Activated naive CD4-positive, alpha-beta T cell treated with anti-CD3 and anti-CD28 coated beads, Interleukin-2, amount 50 U/mL, for 16 hours (primary cell): ENCODE measurements at regions not wholly inside any gene's neighbourhood (a gene's known extent, or its start where the extent isn't known, plus 50 kb on each side); places are given as distances from the start of the nearest gene placed in this dataset.

Experiments used
- DNase-seq: peaks from one replicate; pipeline ENCODE4 v3.0.0-alpha.2; 2020

DNA sequence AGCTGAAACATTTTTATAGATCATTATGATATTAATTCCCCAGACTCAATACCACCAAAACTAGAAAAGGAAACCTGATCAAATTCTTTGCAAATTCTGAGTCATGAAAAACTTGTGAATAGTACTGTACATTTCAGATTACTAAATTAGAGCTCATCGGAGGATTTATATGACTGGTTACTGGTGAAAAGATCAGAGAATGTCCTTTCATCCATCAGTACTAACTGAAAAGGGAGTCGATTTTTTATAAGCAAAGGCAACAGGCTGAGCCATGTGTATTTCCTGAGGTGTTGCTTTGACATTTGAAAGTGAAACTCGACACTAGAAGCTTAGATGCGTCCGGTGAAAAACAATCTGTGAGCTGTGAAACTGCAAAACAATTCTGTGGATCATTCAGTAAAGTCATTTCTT lies 155.7 kb downstream of the TNFSF18 start:
- no peak for DNase-seq

DNA sequence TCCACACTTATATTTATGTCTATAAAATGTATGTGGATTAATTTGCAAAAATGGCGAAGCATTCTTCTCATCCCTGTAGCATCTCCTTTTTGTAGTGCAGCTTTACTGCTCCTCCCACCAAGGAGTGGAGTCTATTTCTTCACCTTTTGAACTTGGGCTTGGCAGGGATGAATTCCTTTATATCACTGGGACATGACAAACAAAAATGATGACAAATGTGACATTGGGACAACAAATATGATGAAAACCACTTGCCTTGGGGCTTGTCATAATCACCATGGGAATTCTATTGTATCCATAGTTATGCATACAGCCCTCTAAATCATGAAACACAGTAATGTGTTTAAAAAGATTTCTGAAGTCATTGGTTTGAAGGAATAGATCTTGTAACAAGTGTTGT lies 155.0 kb downstream of the TNFSF18 start:
- no peak for DNase-seq

DNA sequence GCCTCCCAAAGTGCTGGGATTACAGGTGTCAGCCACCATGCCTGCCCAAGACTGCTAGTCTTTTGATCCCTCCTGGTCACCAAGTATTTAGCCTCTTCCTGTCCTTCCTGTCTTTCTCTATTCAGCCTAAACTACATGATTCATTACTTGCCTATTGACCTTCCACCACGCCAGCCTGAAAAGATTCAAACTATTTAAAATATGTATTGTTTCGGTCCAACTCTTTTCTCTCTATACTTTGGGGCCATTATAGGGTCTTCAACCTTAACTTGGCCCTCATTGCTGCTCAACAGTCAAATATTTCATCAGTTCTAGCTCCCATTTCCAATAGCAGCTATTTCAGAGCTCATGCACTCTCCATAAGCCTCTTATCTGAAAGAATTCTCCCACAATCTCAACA lies 153.0 kb downstream of the TNFSF18 start:
- no peak for DNase-seq

DNA sequence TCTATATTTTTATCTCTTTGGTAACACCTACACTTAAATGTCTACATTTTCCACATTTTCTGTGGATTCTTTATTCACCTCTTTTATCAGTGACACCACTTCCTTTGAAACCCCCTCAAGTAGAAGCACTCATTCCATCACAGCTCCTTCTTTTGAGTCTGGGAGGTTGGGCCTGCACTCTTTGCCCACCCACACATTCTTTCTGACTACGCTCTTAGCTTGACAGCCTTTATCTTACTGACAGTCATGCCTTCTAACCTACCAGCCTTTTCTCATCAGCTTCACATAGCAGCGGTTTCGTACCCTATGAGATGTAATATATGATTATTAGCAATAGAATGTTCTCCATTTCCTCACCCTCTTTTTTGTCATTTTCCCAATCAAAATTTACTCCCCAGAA lies 151.9 kb downstream of the TNFSF18 start:
- no peak for DNase-seq

DNA sequence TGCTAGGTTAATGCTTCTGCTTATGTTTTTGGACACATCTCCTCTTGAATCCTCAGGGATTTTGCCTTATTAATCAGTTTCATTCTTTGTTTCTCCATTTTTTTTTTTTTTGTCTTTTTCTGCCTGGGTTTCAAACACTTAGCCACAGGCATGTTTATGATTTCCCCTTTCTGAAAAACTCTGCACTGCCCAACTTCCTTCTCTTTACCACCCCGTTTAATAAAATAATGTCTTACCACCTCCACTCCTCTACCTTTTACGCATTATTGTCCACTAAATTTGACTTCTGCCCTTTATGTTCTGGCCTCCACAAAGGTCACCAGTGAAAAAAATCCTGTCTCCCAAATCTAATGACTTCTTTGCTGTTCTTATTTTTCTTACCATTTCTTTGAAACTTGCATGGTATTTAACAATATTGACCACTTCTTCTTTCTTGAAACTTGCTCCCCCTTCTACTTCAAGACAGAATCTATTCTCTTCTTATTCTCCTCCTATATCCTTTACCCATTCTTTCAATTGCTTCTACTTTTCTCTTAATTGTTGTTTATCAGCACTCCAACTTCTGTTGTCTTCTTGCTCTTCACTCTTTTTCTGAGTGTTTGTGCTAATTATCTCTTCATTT lies 150.3 kb downstream of the TNFSF18 start:
- DNase-seq, result no peak

DNA sequence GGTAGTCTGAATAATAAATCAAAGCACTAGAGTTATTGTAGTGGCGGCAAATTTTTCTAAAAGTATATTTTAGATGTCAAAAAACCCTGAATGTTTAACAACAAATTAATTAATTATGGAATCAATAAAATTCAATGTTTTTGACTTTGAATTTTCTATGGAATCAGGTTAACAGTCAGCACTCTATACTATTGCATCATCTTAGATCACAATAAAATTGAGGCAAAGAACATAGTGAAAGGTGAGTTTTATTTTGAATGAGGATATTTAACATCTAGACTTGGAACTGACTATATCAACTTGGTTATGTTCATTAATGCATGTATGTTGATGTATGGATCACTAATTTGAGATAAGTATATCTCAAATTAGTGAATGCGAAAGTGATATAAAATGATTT lies 148.5 kb downstream of the TNFSF18 start:
- no peak for DNase-seq

DNA sequence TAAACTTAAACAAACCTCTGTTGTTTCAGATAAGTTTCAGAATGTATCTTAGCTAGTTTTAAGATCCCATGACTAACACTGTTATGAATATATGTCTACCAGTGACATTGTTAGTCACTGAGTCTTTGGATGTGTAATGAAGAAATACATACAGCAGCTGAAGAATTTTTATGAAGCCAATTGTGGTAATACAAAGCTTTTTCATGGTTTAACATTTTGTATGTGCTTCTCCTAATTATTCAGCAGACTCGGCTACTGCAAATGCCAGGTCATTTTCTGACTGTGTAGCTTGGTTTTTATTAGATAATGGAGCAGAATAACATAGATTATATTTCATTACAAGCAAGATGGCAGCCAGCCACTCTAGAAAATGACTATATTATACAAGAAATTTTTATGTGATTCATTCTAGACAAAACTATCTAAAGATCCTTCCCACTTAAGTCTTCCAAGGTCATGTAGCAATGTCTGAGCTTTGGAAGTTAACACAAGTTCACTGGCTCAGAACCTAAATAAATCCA lies 147.8 kb downstream of the TNFSF18 start:
- no peak for DNase-seq

DNA sequence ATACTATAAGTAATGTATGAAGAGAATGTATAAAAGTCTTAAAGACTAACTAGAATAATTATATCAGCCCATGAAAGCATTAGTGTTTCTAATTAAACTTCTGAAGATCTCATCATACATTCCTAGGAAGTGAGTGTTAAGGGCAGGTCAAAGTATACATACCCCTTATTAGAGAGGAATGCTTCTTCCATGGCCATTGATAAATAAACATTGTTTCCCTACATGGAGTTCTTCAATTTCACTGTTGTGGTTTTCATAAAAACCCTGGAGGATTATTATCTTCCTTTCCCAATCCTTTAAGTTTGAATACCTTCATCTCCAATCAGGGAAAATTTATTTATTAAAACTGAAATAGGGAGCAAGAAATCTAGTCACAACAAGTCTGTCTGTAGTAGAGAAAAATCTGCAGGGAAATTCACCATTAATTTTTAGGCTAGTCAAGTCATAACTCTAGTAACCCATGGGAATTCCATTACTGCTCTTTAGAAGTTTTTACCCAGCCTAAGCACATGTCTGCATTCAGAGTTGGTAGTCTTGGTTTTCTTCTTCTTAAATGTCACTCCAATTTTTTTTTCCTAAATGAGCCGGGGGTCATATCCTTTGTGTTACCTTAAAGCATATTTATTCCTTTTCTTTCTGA lies 147.0 kb downstream of the TNFSF18 start:
- no peak for DNase-seq

DNA sequence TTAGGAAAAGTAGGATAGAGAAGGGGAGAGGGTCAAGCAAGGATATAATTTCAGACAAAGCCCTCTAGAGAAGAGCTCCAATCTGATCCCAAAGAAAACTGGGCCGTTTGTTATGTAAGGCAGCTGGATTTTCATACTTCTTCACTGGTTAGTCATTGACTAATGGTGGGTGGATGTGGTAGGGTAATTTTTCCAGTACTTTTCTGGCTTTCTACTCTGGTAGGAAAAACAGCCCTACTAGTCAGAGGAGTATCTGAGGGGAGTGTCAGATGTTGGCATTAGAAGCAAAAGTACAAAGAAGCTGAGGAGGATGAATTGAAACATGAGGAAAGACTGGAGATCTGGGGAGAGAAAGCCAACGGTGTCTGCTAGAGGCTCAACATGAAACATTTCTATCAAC lies 145.3 kb downstream of the TNFSF18 start:
- no peak for DNase-seq

DNA sequence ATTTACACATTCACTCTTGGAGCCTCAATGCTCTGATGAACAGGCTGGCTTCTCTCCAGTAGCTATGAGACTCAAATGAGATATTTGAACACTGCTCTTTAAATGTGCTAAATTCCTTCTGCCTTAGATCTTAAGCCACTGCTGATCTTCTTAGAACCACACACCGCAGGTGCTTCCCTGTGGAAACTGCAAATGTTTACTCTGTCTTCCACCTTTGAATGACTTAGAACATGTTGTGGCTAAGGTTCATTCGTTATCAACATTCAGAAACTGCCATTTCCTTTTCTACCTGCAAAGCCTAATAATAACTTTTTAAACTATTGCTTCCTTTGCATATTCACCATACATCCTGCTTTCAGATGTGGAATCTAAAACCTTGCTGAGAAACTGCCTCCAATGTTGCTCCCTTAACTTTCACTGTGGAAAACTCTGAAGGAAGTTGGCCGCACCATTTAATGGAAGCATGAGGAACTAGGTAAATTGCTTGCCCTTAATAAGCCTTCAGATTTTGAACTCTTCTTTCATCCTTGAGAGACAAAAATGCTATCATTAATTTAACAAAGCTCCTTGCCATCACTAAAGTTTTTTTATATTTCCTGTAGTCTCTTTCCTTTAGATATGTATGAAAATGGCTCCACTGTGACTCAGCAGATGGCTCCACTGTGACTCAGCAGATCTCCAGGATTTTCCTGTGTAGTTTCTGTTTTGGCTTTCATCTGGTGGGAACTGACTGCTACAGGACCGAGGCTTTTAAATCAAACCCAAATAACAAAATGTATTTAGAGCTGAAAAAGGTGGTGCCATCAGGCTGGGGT lies 143.8 kb downstream of the TNFSF18 start:
- no peak for DNase-seq

DNA sequence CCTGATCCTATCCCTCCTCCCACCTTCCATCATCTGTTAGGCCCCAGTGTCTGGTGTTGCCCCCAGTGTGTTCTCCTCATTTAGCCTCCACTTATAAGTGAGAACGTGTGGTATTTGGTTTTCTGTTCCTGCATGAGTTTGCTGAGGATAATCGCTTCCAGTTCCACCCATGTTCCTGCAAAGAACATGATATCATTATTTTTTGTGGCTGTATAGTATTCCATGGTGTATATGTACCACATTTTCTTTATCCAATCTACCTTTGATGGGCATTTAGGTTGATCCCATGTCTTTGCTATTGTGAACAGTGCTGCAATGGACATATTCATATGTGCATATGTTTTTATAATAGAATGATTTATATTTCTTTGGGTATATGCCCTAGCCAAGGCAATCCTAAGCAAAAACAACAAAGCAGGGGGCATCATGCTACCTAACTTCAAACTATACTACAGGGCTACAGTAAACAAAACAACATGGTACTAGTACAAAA lies 142.9 kb downstream of the TNFSF18 start:
- no peak for DNase-seq

DNA sequence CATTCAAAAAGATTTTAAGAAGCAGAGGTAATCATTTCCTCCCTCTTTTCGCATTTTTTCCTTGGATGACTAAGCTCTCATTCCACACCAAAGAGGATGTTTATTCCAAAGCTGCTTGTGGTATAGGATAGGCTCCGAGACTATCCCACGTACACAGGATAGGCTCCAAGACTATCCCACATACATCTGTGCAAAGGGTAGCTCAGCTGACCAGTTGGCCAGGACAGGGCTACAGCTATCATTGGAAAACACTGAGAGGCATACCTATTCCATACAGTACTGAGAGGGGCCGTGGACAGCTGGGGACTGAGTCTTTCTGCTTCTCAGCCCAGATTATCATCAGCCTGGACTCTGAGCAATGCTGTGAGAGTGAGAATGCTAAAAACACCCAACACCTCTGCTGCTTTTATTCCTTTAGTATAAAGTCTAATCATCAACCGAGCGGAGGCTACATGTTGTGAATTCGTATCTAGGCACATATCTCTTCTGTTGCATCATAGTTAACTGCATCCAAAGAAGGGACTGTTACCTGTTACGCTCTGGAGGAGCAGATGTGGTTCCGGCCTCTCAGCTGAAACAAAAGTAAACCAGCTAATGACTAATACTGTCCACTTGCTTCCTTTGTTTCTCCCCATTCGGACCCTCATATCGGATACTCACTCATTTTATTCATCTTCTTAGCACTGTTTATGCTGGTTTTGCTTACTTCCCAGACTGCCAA lies 141.0 kb downstream of the TNFSF18 start:
- DNase-seq, result no peak

DNA sequence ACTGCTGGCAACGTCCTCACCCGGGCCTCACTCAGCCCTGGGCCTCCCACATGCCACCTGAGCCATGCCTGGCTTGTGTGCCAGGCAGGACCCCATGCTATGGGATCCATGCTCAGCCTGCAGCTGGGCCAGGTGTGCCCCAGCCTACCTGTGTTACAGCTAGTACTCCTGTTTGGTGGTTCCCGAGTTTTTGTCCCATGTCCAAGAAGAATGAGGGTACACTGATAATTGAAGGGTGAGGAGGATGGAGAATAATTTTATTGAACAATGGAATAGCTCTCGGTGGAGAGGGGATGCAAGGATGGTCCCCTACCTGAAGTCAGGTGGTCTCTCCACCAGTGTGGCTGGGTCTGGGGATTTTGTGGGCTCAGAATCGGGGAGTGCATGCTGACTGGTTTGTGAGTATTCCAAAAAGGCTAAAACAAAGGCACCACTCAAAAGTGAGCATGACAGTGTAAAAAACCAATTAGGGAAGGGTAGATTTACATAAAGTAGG lies 137.9 kb downstream of the TNFSF18 start:
- DNase-seq, result no peak

DNA sequence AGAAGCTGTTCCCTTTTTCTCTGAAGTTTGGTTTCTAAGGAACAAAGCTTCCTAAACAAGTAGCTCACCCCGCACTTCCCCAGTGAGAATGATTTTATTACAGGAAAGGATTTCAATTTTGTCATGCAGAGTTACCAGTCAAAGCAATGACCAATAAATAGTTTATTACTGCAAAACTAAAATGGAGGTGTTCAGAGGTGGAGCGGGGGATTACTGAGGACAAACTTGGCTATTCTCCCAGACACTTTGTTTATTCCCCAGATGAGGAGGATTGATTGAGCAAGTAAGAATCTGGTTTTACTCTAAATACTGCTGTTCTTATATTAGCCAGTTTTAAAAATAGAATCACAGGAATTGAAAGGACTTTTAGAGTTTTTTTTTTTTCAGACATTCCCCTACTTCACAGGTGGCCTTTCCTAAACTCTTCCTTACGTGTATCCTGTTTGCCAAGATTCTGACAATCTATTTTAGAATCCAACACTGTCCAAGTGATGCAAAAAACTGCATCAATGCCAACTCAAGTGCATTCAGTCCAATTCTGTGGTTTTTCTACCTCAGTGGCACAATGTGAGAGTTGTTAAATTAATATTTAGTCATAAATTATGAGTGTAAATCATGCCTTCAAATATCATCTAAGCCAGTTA lies 136.1 kb downstream of the TNFSF18 start:
- DNase-seq, result no peak

DNA sequence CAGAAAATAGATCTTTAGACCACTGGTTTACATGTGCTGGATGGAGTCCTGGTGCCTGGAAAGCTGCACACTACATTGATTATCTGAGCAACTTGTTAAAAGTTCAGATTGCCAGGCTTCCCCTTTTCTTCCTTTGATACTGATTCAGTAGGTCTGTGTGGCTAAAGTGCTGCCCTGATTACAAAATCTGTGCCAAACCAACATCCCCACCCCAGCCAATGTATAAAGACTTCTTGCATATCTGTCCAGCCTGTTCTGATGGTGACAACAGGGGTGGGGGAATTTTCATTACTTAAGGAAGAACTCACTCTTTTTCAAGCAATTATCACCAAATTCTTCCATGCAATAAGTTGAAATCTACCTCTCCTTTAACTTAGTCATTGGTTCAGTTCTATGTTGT lies 135.5 kb downstream of the TNFSF18 start:
- DNase-seq, result no peak

DNA sequence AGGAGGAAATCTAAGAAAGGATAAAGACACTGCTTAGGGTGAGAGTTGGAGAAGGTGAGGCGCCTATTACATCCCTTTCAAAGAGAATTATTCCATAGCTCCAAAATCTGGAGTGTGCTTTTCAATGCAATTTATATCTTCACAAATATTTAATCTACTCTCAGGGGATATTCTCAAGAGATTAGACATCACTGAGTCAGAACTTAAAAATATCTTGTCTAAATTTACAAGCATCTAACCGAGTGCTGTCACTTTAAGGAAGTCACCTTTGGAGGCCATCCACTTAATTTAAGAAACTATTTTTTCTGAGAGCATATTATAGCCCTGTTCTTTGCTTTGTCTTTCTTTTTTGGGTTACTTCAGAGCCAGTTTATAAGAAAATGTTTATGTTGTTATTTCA lies 134.6 kb downstream of the TNFSF18 start:
- no peak for DNase-seq

DNA sequence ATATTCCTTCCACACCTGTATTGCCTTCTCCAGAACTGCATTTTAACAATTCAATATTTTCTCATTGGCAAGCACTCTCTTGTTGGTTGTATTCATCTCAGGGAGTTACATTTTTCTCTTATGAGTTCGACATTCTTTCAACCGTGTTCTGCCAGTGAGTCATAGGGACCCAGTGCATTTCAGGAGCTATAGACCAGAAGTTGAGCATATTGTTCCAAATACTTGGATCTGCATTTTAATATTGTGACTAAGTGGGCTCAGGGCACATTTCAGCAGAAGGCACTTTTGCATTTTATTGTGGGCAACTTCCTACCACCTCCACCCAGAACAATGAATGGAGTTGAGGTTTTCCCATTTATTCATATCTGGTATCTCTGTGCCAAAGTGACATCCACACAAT lies 132.8 kb downstream of the TNFSF18 start:
- DNase-seq, result no peak

DNA sequence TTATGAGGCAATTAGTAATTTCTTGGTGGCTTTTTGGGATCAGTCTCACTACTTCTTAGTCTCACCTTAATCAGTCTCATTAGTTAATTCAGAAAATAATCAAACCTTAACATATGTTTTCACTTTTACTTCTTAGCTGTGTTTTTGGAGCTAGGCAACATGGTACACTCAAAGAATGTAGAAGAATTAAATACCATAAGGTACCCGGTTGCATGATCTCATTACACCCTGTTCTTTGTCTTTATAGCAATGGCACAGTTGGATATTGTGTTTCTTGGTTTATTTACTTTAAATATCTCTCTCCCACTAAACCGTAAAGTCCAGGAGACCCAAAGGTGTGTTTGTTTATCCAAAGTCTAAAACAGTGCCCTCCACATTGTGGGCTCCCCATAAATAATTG lies 132.3 kb downstream of the TNFSF18 start:
- no peak for DNase-seq

DNA sequence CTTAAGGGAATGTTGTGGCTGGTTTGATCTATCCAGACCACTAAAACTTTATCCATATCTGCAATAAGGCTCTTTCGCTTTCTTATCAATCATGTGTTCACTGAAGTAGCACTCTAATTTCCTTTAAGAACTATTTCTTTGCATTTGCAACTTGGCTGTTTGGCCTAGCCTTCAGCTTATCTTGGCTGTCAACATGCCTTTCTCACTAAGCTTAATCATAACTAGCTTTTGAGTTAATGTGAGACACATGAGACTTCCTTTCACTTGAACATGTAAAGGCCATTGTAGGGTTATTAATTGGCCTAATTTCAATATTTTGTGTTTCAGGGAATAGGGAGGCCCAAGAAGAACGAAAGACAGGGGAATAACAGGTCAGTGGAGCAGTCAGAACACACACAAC lies 124.7 kb downstream of the TNFSF18 start:
- DNase-seq, result no peak

DNA sequence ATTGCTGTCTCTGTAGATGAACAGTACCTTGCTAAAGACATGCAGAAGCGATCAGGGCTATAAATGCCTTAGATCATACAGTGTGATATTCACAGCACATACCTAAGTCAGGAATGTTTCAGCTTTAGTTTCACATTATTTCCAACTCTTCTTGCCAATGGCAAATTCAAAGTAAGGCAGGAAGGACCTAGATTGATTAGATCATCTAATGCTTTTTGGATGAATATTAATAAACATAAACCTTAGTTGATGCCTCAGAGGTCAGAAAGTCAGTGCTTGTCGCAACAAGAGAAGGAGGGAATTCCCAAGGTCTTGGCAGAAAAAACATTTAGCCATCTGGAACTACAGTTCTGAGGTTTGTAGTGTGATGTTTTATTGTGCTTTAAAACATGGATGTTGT lies 122.3 kb downstream of the TNFSF18 start:
- DNase-seq, result no peak

DNA sequence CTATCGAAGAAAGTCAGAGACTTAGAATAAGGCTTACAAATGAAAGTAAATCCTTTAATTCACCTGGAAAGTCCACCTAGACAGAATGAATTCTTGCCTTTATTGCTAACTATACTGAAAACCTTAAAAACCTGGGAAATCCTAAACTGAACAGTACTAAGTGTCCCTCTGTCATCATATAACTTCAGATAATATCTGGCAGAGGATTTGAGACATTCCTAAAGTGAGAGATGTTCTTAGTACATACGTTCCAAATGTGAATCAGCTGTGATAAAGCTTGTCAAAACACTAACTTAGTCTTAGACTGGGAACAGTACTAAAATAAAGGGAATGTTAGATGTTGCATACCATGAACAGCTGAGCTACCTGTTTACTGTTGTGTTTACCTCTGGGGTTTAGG lies 121.7 kb downstream of the TNFSF18 start:
- DNase-seq, result no peak

DNA sequence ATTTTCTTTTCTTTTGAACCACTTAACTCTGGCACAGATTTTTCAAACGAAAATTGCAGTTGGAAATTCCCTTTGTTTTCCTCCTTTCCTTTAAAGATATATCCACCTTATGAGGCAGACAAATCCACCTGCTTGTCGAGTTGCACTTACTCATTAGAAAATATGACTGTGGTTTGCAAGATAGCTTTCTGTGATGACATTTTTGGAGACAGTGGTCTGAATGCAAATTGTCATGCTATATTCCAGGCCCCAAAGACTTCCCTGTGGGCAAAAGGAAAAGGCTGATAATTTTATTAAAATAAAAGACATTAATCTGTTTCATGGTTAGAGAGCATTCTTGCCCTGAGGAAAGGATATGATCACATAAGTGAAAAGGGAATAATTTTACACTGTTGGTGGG lies 120.6 kb downstream of the TNFSF18 start:
- no peak for DNase-seq

DNA sequence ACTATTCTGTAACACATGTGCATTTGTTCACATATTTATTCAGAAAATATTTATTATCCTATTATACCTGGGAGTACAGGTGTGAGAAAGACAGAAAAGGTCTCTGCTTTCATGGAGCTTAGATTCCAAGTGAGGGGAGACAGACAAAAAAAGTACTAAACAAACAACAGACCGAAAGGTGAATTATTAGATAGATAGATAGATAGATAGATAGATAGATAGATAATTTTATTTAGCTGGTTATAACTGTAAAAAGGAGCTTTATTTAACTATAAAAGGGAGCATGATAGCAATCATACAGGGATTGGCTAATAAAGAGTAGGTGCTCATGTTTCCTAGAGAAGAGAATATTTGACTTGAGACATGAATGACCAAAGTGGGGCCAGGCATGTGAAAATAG lies 119.4 kb downstream of the TNFSF18 start:
- no peak for DNase-seq
